ENCODE measurements at regions not wholly inside any gene's neighbourhood (a gene's known extent, or its start where the extent isn't known, plus 50 kb on each side); places are given as distances from the start of the nearest gene placed in this dataset.

- TF ChIP-seq EP300 (IDR thresholded peaks at IDR 0.05; ENCODE audit: borderline replicate concordance in 1 of 2, low read depth in 1 of 2, low read length in 1 of 2) (no peak), GABPA (IDR thresholded peaks at IDR 0.05; ENCODE audit: low read depth) (no peak), TCF12 (IDR thresholded peaks at IDR 0.05) (no peak), FOXJ3 (CRISPR knock-in tag; IDR thresholded peaks at IDR 0.05) (no peak), REST (IDR thresholded peaks at IDR 0.05; ENCODE audit: low read depth, low read length) (no peak), MEF2A (IDR thresholded peaks at IDR 0.05; ENCODE audit: borderline replicate concordance, low read depth) (no peak), MAX (IDR thresholded peaks at IDR 0.05; ENCODE audit: low read depth) (no peak), ZBTB33 (IDR thresholded peaks at IDR 0.05; ENCODE audit: borderline replicate concordance, low read depth) (no peak), YY1 (IDR thresholded peaks at IDR 0.05; ENCODE audit: low read depth) (no peak), FOSL2 (IDR thresholded peaks at IDR 0.05; ENCODE audit: borderline replicate concordance, low read depth) (no peak), CTCF (IDR thresholded peaks at IDR 0.05) (no peak), GATA2 (CRISPR knock-in tag; IDR thresholded peaks at IDR 0.05) (no peak), FOXM1 (IDR thresholded peaks at IDR 0.05; ENCODE audit: low read depth) (no peak), JUND (IDR thresholded peaks at IDR 0.05) (no peak), RXRA (IDR thresholded peaks at IDR 0.05; ENCODE audit: borderline replicate concordance, low read depth) (no peak), USF2 (IDR thresholded peaks at IDR 0.05; ENCODE audit: borderline replicate concordance, low read depth, low read length) (no peak), CHD2 (IDR thresholded peaks at IDR 0.05; ENCODE audit: low read length, partially characterized antibody) (no peak)
- Histone ChIP-seq H3K9me3 (no peaks in the 10 kb centered on the region), H3K27ac (ENCODE audit: low read depth in 2 of 2, low read length in 1 of 2) (no peak overlapping the region), H2AFZ (ENCODE audit: low read depth) (no peak overlapping the region), H3K9me2 (no peaks in the 10 kb centered on the region), H3F3A (replicated peaks; ENCODE audit: insufficient read depth) (no peaks in the 10 kb centered on the region), H4K20me1 (ENCODE audit: insufficient read depth) (no peaks in the 10 kb centered on the region), H3K36me3 (replicated peaks in 1 of 2; ENCODE audit: control insufficient read depth in 1 of 2, insufficient read depth in 2 of 2, low read length in 1 of 2) (no peaks in the 10 kb centered on the region), H3K4me3 (ENCODE audit: low read depth in 2 of 2, low read length in 1 of 2) (no peak overlapping the region), H3K4me2 (no peak overlapping the region), H3K79me2 (ENCODE audit: insufficient read depth) (no peaks in the 10 kb centered on the region), H3K9ac (no peak overlapping the region), H3K27me3 (ENCODE audit: insufficient read depth) (no peaks in the 10 kb centered on the region; the same call in 1 of the 2 replicates), H3K4me1 (ENCODE audit: control insufficient read depth in 1 of 2, insufficient read depth in 2 of 2, low read depth in 1 of 2, low read length in 1 of 2) (no peaks in the 10 kb centered on the region)
- POLR2A ChIA-PET = no interaction called here
- WGBS (ENCODE audit: low lambda C conversion rate) = 57% methylated on average over 2 of the region's 2 CpGs
- CTCF ChIA-PET = no interaction called here
- DNase-seq = no peak
These were observed 184.3 kb downstream of the ZDHHC21 start for GRCh38 chr9:14508884-14509283.
